ENCODE measurements at regions not wholly inside any gene's neighbourhood (a gene's known extent, or its start where the extent isn't known, plus 50 kb on each side); places are given as distances from the start of the nearest gene placed in this dataset.

GRCh38 chr16:74202009-74202408, 94.6 kb upstream of the PSMD7 start:
- Histone ChIP-seq H2BK5ac (ENCODE audit: low read depth, low read length) (no peak overlapping the region), H2BK120ac (replicated peaks; ENCODE audit: low read depth, low read length) (no peak overlapping the region), H3K4me3 (ENCODE audit: extremely low read depth in 1 of 4, insufficient read depth in 2 of 4, low read depth in 3 of 4, low read length in 4 of 4) (no peak overlapping the region), H3K36me3 (ENCODE audit: control insufficient read depth in 2 of 4, insufficient read depth in 4 of 4, low read length in 3 of 4) (no peaks in the 10 kb centered on the region), H3K27me3 (replicated peaks in 1 of 4; ENCODE audit: control insufficient read depth in 3 of 4, extremely low read depth in 1 of 4, insufficient read depth in 3 of 4, low read length in 3 of 4) (no peaks in the 10 kb centered on the region), H4K91ac (replicated peaks; ENCODE audit: insufficient read length, low read length) (no peak overlapping the region), H4K8ac (ENCODE audit: extremely low read depth, insufficient read depth, low read length) (no peak overlapping the region), H2AK5ac (ENCODE audit: low read depth, low read length) (no peak overlapping the region), H3K9me3 (ENCODE audit: insufficient read depth in 2 of 2, low read depth in 1 of 2, low read length in 1 of 2) (no peaks in the 10 kb centered on the region), H3K4me1 (replicated peaks in 1 of 4; ENCODE audit: control insufficient read depth in 3 of 4, insufficient read depth in 4 of 4, low read length in 3 of 4) (no peaks in the 10 kb centered on the region), H3K4me2 (ENCODE audit: insufficient read depth in 1 of 2, low read depth in 2 of 2, low read length in 2 of 2) (no peak overlapping the region), H4K5ac (ENCODE audit: insufficient read length, low read depth, low read length) (no peak overlapping the region), H3K18ac (ENCODE audit: extremely low read depth, low read length) (no peak overlapping the region), H3K79me1 (ENCODE audit: low read depth, low read length) (no peaks in the 10 kb centered on the region), H3K23ac (ENCODE audit: insufficient read length) (no peak overlapping the region), H3K4ac (replicated peaks; ENCODE audit: insufficient read length, low read depth, low read length) (no peak overlapping the region), H2BK15ac (ENCODE audit: low read length) (no peak overlapping the region), H3K56ac (replicated peaks; ENCODE audit: insufficient read length, low read depth, low read length) (no peak overlapping the region), H3K23me2 (ENCODE audit: low read depth, low read length) (no peaks in the 10 kb centered on the region; the same call in 1 of the 2 replicates), H3K9ac (replicated peaks in 1 of 4; ENCODE audit: extremely low read depth in 1 of 4, low read depth in 3 of 4, low read length in 3 of 4) (no peak overlapping the region), H3K27ac (ENCODE audit: low read depth, low read length) (no peak overlapping the region), H2BK20ac (ENCODE audit: low read length) (no peak overlapping the region), H2BK12ac (ENCODE audit: low read depth, low read length) (no peak overlapping the region), H4K20me1 (replicated peaks in 1 of 2; ENCODE audit: control insufficient read depth in 1 of 2, insufficient read depth in 2 of 2, low read length in 2 of 2) (no peaks in the 10 kb centered on the region), H3K14ac (ENCODE audit: insufficient read length) (no peak overlapping the region), H2AFZ (ENCODE audit: low read length) (no peak overlapping the region), H3K79me2 (ENCODE audit: control insufficient read depth in 1 of 2, insufficient read depth in 2 of 2, low read length in 2 of 2) (no peaks in the 10 kb centered on the region)
- no peak for TF ChIP-seq NRF1 (IDR thresholded peaks at IDR 0.05; ENCODE audit: low read depth, low read length)
- WGBS, 2 experiments (ENCODE audit: extremely low coverage in 1 of 2, insufficient coverage in 1 of 2, insufficient read length in 1 of 2, insufficient replicate concordance in 2 of 2, low coverage in 1 of 2, low lambda C conversion rate in 2 of 2, missing lambda C conversion rate in 1 of 2) = 100% methylated on average over 5 of the region's 5 CpGs; no CpG with 5 or more reads in 1 of the 2 experiments
- DNase-seq (ENCODE audit: low read depth in 1 of 2, low spot score in 2 of 2) (no peak), FAIRE-seq (no peak)
- ChIA-PET CTCF (ENCODE audit: partially characterized antibody) (no interaction called here), POLR2A (ENCODE audit: partially characterized antibody) (no interaction called here)

Data from H1 (cell line).